ENCODE measurements at regions not wholly inside any gene's neighbourhood (a gene's known extent, or its start where the extent isn't known, plus 50 kb on each side); places are given as distances from the start of the nearest gene placed in this dataset.

- ATAC-seq (no peak), FAIRE-seq (no peak), DNase-seq (ENCODE audit: low read depth, low spot score) (no peak)
- Histone ChIP-seq H3K9me3 (replicated peaks; ENCODE audit: control insufficient read depth, insufficient read depth, low read length) (no peaks in the 10 kb centered on the region), H3K9ac (ENCODE audit: control insufficient read depth, insufficient read depth, low read length) (no peak overlapping the region), H3K79me2 (ENCODE audit: control insufficient read depth, insufficient read depth, low read length) (no peaks in the 10 kb centered on the region), H3K4me1 (ENCODE audit: control insufficient read depth, insufficient read depth, low read length) (no peaks in the 10 kb centered on the region), H3K27ac (ENCODE audit: control insufficient read depth, insufficient read depth) (no peak overlapping the region), H3K4me2 (ENCODE audit: control insufficient read depth, insufficient read depth) (no peak overlapping the region), H3K27me3 (replicated peaks in 1 of 2; ENCODE audit: control insufficient read depth in 2 of 2, insufficient read depth in 2 of 2, low read length in 1 of 2) (no peaks in the 10 kb centered on the region), H3K36me3 (ENCODE audit: control insufficient read depth in 2 of 2, insufficient read depth in 2 of 2, low read length in 1 of 2) (no peaks in the 10 kb centered on the region), H3K4me3 (no peak overlapping the region), H2AFZ (ENCODE audit: control insufficient read depth, low read depth, low read length) (no peak overlapping the region), H4K20me1 (ENCODE audit: control insufficient read depth, insufficient read depth) (no peaks in the 10 kb centered on the region)
- in situ Hi-C loops (cut with MboI) = no loop called here
- ChIA-PET CTCF (interaction anchor here (1.4 to 1.7 kb wide), 2 partner anchors 10 to 67 kb away, joined by 3 read pairs; no protein-coding TSS in a partner anchor), POLR2A (no interaction called here), RAD21 (ENCODE audit: unreplicated experiment) (no interaction called here), SMC1A (ENCODE audit: uncharacterized antibody, unreplicated experiment) (interaction anchor here (1.0 to 1.2 kb wide), 2 partner anchors 67 to 210 kb away, joined by 3 to 4 read pairs; no protein-coding TSS in a partner anchor)
- BruUV-seq (replicated peaks) = no TSS peak
- intact Hi-C loops (cut with micrococcal nuclease; ENCODE audit: unreplicated experiment) = no loop called here
- TF ChIP-seq CBX5 (IDR thresholded peaks at IDR 0.05; ENCODE audit: low read depth) (no peak), NFIC (IDR thresholded peaks at IDR 0.05; ENCODE audit: low read depth, low read length) (no peak), ATF3 (IDR thresholded peaks at IDR 0.05; ENCODE audit: borderline replicate concordance, extremely low read depth, low read depth, low read length) (no peak), E4F1 (IDR thresholded peaks at IDR 0.05; ENCODE audit: borderline replicate concordance, partially characterized antibody) (no peak), ZNF217 (IDR thresholded peaks at IDR 0.05) (no peak), NFYB (IDR thresholded peaks at IDR 0.05; ENCODE audit: insufficient read depth, low read depth, low read length) (no peak), DPF2 (IDR thresholded peaks at IDR 0.05) (no peak), MEF2A (IDR thresholded peaks at IDR 0.05; ENCODE audit: insufficient read depth, low read depth, low read length) (no peak), USF1 (IDR thresholded peaks at IDR 0.05; ENCODE audit: borderline replicate concordance, extremely low read length, insufficient read depth, low read depth, low read length) (no peak), PAX8 (IDR thresholded peaks at IDR 0.05) (no peak), TARDBP (IDR thresholded peaks at IDR 0.05; ENCODE audit: borderline replicate concordance) (no peak)
- 0% methylated on average over 2 of the region's 2 CpGs for WGBS (ENCODE audit: insufficient coverage, insufficient replicate concordance, low lambda C conversion rate, missing lambda C conversion rate)
Observed at GRCh38 chr5:14936588-14936987, 65.0 kb upstream of the ANKH start.
